Ovary (tissue), 7 donors: ENCODE measurements at regions not wholly inside any gene's neighbourhood (a gene's known extent, or its start where the extent isn't known, plus 50 kb on each side); places are given as distances from the start of the nearest gene placed in this dataset.

ENCODE experiments used
- DNase-seq, 5 donors: peaks; one replicate each; pipeline ENCODE4 v3.0.0-alpha.2; 2019 to 2020
- H3K27ac ChIP-seq, 2 donors: fragments of 200-600 bp; one replicate each; pipeline versions ENCODE4 v1.5.1 to v1.8.0; 2019 to 2022
- H3K27me3 ChIP-seq: fragments of 200-600 bp; one replicate; pipeline ENCODE4 v1.8.0; 2022
- H3K36me3 ChIP-seq: fragments of 200-600 bp; sonication (generic); one replicate; pipeline ENCODE4 v1.5.1; 2019
- H3K4me1 ChIP-seq: one replicate; pipeline ENCODE4 v1.8.1; 2013; ENCODE audit warnings: mild to moderate bottlenecking, moderate library complexity; ENCODE audit not compliant: insufficient read depth
- H3K4me3 ChIP-seq: fragments of 200-600 bp; sonication (generic); one replicate; pipeline ENCODE4 v1.5.1; 2017
- H3K9me3 ChIP-seq, 2 donors: fragments of 200-600 bp in 1 of 2; sonication (generic) in 1 of 2; one replicate each; pipeline versions ENCODE4 v1.5.1 to v1.8.1; 2013 to 2019; ENCODE audit warnings: mild to moderate bottlenecking in 1 of 2, moderate library complexity in 1 of 2
- EP300 ChIP-seq: sonication (generic); formaldehyde crosslinking; IDR thresholded peaks from one replicate; pipeline ENCODE4 v1.6.1; 2017; ENCODE audit warnings: antibody characterized with exemption
- POLR2A ChIP-seq: fragments of 450-650 bp; IDR thresholded peaks from one replicate; pipeline ENCODE4 v1.6.1; 2017; ENCODE audit warnings: antibody characterized with exemption, mild to moderate bottlenecking, moderate library complexity
- WGBS, 3 donors: extraction: QIAGEN DNeasy Blood & Tissue Kit in 1 of 3; methylation state at CpG; one replicate each; pipeline versions ENCODE4 v1.1.5 to v1.1.7; 2013 to 2017; 5-methylcytosine and 5-hydroxymethylcytosine counted together
- intact Hi-C, 4 donors: fragments of 100-400 bp; cut with DNase I; formaldehyde crosslinking; loops; one replicate each; pipeline versions ENCODE4 v1.11.0 to v1.15.1; 2022 to 2023
- TF ChIP-seq, protein P1 (sequence below), 3 donors: fragments of 450-650 bp in 2 of 3; fragments of 200-600 bp in 1 of 3; IDR thresholded peaks; one replicate each; pipeline versions ENCODE4 v1.5.1 to v1.8.0; 2016 to 2022; ENCODE audit warnings: antibody characterized with exemption in 3 of 3, mild to moderate bottlenecking in 1 of 3
- donor health status: DM: no; HTN: no; CAD: no; lungs with moderate emphysema.
- donor health status: DM: no; HTN: no; CAD: no.
- donor health status: Bipolar disorder and iron deficiency.
- donor health status: DM: no; HTN: no; CAD: no.
- donor health status: DM: yes; HTN: yes; CAD: no.

DNA sequence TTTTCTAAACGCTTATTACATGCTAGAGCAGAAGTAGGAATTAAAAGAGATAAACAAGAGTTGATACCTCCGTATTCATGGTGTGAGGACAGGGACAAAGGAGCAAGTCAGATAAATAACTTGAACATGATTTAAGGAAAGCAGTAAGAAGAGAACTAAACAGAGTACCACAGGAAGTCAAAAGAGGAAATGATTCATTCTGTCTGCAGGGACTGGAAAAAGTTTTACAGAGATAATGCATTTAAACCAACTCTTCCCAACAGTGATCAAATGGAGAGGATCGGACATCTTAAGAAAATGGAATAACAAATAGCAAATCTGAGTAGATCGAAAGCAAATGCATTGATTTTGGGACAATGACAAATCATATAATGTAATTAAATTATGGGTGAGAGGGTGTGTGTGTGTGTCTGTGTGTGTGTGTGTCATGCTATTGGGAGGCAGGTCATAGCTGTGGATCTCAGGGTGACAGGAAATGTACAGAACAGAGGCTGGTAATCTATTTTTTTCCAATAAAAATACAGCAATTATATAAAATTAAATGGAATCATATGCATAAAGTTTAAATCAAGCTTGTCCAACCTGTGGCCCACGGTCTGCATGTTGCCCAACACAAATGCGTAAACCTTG is 113.4 kb downstream of the MC4R start:
- Histone ChIP-seq H3K36me3 (no peaks in the 10 kb centered on the region), H3K27me3 (no peaks in the 10 kb centered on the region), H3K27ac (no peak overlapping the region), H3K9me3 (no peaks in the 10 kb centered on the region), H3K4me3 (no peak overlapping the region), H3K4me1 (no peaks in the 10 kb centered on the region)
- 86 to 91% (median 90%) methylated on average over 6 of the region's 6 CpGs for WGBS, 3 donors
- intact Hi-C loops = no loop called here
- TF ChIP-seq EP300 (no peak), POLR2A (no peak)
- TF ChIP-seq, protein P1, sequence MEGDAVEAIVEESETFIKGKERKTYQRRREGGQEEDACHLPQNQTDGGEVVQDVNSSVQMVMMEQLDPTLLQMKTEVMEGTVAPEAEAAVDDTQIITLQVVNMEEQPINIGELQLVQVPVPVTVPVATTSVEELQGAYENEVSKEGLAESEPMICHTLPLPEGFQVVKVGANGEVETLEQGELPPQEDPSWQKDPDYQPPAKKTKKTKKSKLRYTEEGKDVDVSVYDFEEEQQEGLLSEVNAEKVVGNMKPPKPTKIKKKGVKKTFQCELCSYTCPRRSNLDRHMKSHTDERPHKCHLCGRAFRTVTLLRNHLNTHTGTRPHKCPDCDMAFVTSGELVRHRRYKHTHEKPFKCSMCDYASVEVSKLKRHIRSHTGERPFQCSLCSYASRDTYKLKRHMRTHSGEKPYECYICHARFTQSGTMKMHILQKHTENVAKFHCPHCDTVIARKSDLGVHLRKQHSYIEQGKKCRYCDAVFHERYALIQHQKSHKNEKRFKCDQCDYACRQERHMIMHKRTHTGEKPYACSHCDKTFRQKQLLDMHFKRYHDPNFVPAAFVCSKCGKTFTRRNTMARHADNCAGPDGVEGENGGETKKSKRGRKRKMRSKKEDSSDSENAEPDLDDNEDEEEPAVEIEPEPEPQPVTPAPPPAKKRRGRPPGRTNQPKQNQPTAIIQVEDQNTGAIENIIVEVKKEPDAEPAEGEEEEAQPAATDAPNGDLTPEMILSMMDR (IDR thresholded peaks at IDR 0.05) = no peak
- DNase-seq = no peak

DNA sequence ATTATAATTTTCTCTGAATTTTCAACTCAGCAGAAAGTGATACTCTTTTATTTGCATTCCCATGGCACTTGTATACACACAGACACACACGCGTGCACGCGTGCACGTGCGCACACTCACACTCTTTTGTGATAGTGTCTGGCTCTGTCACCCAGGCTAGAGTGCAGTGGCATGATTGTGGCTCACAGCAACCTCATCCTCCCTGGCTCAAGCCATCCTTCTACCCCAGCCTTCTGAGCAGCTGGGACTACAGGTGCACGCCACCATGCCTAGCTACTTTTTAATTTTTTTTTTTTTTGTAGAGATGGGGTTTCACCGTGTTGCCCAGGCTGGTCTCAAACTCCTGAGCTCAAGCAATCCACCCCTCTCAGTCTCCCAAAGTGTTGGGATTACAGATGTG is 123.2 kb downstream of the MC4R start:
- no peak for DNase-seq
- WGBS, 3 donors = 91 to 93% (median 93%) methylated on average over 8 of the region's 8 CpGs
- Histone ChIP-seq H3K27me3 (no peaks in the 10 kb centered on the region), H3K4me1 (peaks cover 4% of the 10 kb centered on the region), H3K27ac (no peak overlapping the region), H3K4me3 (no peak overlapping the region), H3K9me3 (no peaks in the 10 kb centered on the region), H3K36me3 (no peaks in the 10 kb centered on the region)
- intact Hi-C loops = no loop called here
- TF ChIP-seq POLR2A (no peak), EP300 (no peak)
- TF ChIP-seq, protein P1 (IDR thresholded peaks at IDR 0.05) = no peak

DNA sequence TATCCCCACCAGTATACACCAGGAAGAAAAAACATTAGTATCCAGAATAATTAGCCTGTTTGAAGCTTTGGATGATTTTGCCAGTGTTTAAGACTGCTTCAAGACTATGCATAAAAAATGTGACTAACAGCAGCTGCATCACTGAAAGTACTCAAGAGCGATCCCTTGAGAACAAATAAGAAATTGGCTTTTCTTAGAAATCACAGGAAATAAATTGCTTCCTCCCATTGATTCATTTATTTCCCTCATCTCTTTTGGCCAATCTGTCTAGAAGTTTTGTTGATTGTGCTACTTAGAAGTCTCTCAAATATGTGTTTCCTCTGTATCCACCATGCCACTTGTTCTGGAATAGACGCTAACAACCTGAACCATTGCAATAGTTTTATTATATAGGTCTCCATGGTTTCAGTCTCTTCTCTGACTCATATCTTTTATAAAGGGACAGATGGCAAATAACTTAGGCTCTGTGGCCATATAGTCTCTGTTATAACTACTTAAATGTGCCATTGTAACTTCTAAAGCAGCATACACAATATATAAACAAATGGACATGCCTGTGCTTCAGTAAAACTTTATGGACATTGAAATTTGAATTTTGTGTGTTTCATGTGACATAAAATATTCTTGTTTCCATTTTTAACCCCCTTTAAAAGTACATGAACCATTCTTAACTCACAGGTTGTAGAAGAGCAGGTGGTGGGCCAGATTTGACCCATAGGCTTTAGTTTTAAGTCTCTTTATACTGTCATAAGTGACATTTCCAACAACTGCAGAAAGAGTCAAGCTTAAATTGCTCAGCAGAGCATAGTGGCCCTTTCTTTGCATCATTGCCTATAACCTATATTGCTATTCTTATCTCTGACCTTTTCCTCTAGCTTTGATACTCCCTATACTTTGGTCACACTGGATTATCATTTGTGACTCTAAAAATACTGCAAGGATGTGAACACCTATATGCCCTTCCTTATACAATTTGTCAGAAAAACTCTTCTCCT is 123.9 kb downstream of the MC4R start:
- H3K9me3 ChIP-seq = no peaks in the 10 kb centered on the region
- WGBS, 3 donors = 83 to 91% (median 83%) methylated on average over 2 of the region's 2 CpGs
- no peak for TF ChIP-seq POLR2A
- TF ChIP-seq EP300 = no peak
- TF ChIP-seq, protein P1 (IDR thresholded peaks at IDR 0.05) = no peak

DNA sequence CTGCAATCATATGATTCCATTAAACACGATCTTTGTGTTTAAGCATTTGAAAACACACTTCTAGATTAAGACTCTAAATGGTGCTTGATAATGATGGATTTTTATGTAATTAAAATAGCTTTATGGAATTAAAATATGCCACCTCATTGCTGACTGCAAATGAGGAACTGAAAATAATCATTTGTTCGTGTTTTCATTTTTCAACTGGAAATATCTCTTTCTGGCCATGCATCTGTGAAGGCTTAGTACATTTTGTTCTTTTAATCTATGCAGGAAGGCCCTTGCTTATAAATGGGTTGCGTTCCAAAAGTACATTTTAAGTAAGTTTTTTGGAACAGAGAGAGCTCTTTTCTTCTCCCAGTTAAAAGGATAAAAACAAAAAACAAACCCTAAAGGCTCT is 125.5 kb downstream of the MC4R start:
- no peak overlapping the region for H3K27ac ChIP-seq
- H3K4me3 ChIP-seq = no peak overlapping the region
- TF ChIP-seq, protein P1 (IDR thresholded peaks at IDR 0.05) = no peak
- TF ChIP-seq EP300 = no peak
- no peak for TF ChIP-seq POLR2A
- H3K36me3 ChIP-seq = no peaks in the 10 kb centered on the region
- WGBS, 3 donors = 7 to 20% (median 9%) methylated on average over 3 of the region's 3 CpGs
- DNase-seq = no peak
- intact Hi-C loops = no loop called here
- H3K27me3 ChIP-seq = no peaks in the 10 kb centered on the region
- peaks cover 4% of the 10 kb centered on the region for H3K4me1 ChIP-seq
- H3K9me3 ChIP-seq = no peaks in the 10 kb centered on the region

More for the DNA sequence above, 123.9 kb downstream of the MC4R start:
- DNase-seq = no peak
- intact Hi-C loops = no loop called here
- H3K4me1 ChIP-seq = peaks cover 4% of the 10 kb centered on the region
- H3K36me3 ChIP-seq = no peaks in the 10 kb centered on the region
- H3K4me3 ChIP-seq = no peak overlapping the region
- H3K27ac ChIP-seq = no peak overlapping the region
- H3K27me3 ChIP-seq = no peaks in the 10 kb centered on the region
